GM12872 (cell line): ENCODE measurements at regions not wholly inside any gene's neighbourhood (a gene's known extent, or its start where the extent isn't known, plus 50 kb on each side); places are given as distances from the start of the nearest gene placed in this dataset.

Experiments
- TF ChIP-seq, protein P1 (sequence below): IDR thresholded peaks from 3 replicates; pipeline ENCODE4 v1.5.1; 2011; ENCODE audit warnings: low read depth, mild to moderate bottlenecking, low read length, moderate library complexity; ENCODE audit not compliant: insufficient read depth

DNA sequence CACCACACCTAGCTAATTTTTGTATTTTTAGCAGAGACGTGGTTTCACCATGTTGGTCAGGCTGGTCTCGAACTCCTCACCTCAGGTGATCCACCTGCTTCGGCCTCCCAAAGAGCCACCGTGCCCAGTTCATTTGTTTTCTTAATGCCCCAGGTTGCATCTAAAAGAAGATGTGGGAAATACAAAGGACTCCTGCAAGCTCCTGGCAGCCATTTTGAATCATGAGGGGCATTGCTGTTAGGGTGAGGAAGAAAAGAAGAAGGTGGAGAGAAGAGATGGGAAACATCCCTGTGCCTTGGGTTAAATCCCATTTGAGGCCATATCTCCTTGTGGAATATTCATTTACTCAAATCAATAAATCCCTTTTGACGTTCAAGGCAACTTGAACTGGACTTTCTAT lies 365.3 kb upstream of the ERCC4 start:
- TF ChIP-seq, protein P1, sequence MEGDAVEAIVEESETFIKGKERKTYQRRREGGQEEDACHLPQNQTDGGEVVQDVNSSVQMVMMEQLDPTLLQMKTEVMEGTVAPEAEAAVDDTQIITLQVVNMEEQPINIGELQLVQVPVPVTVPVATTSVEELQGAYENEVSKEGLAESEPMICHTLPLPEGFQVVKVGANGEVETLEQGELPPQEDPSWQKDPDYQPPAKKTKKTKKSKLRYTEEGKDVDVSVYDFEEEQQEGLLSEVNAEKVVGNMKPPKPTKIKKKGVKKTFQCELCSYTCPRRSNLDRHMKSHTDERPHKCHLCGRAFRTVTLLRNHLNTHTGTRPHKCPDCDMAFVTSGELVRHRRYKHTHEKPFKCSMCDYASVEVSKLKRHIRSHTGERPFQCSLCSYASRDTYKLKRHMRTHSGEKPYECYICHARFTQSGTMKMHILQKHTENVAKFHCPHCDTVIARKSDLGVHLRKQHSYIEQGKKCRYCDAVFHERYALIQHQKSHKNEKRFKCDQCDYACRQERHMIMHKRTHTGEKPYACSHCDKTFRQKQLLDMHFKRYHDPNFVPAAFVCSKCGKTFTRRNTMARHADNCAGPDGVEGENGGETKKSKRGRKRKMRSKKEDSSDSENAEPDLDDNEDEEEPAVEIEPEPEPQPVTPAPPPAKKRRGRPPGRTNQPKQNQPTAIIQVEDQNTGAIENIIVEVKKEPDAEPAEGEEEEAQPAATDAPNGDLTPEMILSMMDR: no peak

DNA sequence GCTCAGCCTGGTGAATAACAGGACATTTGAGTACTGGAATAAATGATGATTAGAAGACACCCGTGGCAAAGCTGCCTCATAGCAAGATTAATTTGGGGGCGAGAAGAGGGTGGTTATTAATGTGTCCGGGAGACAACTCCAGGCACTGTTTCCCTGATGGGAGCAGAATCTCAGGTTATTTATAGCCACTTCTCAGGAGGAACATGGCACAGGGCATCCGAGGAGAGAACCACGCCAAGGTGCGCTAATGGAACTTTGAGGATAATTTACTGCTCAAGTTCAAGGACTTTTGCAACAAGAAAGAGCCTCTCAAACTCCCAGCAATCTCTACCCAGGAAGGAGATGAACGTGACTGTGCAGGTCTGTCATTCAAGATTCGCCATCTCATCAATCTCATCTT lies 362.5 kb upstream of the ERCC4 start:
- TF ChIP-seq, protein P1: no peak

DNA sequence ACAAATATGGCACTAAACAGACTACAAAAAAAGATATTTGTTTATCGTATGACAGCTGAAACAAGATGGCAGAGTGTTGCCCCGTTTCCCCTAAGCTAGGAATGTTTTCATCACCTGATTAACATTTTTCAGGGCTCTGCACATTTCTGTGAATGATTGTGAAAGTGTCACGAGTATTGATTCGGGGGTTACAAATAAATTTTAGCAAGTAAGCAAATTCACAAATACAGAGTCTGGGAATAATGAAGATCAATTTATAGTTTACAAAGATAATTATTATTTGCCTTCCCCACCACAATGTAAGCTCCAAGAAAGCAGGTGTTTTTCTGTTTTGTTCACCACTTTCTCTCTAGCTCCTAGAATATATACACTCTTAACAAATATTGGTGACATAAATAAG lies 361.2 kb upstream of the ERCC4 start:
- TF ChIP-seq, protein P1: no peak

DNA sequence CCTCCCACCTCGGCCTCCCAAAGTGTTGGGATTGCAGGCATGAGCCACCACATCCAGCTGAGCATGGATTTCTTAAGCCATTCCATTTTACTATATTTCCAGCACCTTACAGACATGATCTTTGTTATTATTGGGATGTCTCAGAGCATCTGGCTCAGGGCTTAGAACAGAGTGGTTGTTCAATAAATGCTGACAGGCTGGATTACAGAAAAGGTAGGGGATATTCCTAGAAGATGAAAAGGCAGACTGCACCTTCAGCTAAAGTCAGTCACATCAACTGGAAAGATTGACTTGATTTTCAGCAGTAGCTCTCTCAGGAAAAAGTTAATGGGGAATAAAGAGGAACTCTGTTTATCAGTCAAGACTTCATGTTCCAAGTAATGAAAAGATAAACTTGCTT lies 360.3 kb upstream of the ERCC4 start:
- TF ChIP-seq, protein P1: no peak

DNA sequence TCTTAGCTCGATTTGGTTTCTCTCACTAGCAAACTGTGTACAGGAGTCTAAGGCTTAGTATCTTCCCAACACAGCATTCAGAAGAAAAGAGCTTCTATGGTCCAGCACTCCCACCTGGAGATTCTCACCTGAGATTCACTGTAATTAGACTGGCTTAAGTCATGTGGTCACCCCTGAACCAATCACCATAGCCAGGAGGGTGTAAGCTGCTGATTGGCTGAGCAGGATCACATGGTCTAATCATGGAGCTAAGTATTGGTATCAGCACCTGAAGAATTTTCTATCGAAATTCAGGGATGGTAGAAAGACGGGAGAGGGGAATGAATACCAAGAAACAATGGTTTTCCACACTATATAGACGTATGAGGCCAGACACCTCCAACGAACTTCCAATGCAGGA lies 359.8 kb upstream of the ERCC4 start:
- TF ChIP-seq, protein P1: no peak

DNA sequence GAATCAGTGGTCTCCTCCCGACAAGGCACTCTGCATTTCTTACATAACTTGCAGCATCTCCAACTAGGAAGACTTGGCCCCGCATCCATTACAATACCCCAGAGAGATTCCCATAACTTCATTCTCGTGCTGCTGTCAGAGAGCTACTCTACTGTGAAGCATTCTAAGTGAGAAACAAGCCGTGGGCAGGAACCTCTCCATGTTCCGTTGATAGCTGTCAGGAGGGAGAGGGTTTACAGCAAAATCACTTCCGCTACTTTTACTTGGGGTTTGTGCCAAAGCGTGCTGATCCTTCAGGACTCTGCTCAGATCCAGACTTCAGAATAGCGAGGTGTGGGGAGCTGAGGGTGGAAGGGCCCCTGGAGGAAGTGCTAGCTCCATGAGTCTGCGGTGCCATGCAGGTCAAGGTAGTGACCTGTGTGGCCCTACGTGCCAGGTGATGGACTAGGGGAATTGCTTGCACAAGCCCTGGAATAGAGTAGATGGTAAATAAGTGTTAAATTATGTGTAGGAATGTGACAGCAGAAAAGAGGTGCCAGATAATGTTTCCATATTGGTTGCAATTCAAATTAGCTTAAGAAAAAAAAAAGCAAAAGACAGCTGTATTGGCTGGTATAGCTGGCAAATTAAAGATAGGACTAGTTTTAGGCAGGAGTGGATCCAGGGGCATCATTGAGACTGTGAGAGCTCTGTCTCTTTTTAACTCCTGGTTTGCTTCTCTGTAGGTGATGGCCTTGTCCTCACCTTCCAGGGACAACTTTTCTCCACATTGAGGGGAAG lies 358.5 kb upstream of the ERCC4 start:
- TF ChIP-seq, protein P1: no peak

DNA sequence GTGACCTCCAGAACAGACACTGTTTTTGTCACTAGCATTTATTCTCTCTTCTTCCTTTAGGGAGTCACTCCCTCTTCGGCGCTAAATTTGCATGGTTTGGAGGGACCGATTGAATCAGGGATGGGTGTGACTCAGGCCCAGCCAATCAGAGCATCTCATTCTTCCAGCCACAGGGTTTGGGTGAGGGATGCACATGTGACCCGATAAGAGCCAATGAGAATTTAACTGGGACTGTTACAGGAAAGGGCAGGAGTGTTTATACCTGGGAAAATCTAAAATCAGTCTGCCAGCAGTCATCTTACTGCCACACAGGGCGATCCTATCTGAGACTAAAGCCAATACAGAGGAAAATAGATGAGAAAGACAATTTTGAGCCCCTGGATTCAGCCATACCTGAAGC lies 351.2 kb upstream of the ERCC4 start:
- TF ChIP-seq, protein P1: no peak
